ENCODE measurements at regions not wholly inside any gene's neighbourhood (a gene's known extent, or its start where the extent isn't known, plus 50 kb on each side); places are given as distances from the start of the nearest gene placed in this dataset.

DNA sequence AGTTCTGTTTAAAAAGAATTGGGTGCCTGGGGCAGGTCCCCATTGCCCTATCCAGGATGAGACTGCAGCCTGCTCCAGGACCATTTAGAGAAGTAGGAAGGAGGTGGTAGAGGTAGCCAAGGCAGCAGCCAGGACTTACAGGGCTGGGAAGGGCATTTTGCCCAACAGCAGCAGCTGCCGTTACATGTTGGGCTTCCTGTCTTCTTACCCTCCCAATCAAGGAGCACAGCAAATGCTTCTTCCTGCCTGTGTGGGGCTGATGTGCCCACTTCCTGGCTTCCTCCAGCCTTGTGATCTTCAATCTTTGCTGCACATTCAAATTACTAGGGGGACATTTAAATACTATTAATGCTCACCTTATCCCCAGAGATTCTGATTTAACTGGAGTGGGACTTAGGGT, 112.0 kb downstream of the QPCT start:
- Histone ChIP-seq H3K27me3 (ENCODE audit: low read depth) (no peaks in the 10 kb centered on the region), H3K4me3 (no peak overlapping the region), H3K36me3 (no peaks in the 10 kb centered on the region), H3K27ac (peak overlapping the region; percentile 12), H3K9me3 (no peaks in the 10 kb centered on the region), H3K4me1 (peaks cover 25% of the 10 kb centered on the region)
- DNase-seq (no peak), ATAC-seq (peak in 1 of 2 donors; percentile 15)
- intact Hi-C loops (cut with DNase I) = no loop called here
- TF ChIP-seq, protein P1, sequence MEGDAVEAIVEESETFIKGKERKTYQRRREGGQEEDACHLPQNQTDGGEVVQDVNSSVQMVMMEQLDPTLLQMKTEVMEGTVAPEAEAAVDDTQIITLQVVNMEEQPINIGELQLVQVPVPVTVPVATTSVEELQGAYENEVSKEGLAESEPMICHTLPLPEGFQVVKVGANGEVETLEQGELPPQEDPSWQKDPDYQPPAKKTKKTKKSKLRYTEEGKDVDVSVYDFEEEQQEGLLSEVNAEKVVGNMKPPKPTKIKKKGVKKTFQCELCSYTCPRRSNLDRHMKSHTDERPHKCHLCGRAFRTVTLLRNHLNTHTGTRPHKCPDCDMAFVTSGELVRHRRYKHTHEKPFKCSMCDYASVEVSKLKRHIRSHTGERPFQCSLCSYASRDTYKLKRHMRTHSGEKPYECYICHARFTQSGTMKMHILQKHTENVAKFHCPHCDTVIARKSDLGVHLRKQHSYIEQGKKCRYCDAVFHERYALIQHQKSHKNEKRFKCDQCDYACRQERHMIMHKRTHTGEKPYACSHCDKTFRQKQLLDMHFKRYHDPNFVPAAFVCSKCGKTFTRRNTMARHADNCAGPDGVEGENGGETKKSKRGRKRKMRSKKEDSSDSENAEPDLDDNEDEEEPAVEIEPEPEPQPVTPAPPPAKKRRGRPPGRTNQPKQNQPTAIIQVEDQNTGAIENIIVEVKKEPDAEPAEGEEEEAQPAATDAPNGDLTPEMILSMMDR (IDR thresholded peaks at IDR 0.05) = no peak

DNA sequence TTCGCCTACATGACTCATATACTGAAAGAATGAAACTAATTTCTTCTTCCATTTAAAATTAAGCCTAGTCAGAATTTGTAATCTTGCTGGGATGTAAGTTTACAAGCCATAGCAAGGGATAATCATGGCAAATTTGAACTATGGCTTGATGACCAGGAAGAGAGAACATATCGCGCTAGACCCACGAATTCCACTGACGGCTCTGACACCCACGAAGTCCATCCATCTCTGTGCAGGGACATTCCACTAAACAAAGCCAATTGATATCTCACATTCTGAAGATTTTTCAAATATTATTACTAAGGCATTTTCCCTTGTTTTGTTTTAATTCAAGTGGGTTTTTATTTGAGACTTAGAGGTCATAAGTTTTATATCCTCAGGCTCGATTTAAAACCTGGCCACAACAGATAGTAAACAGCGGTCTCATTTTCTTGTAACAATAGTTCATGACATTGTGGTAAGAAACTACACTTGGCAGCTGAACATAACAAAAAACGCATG, 113.0 kb downstream of the QPCT start:
- ATAC-seq = no peak
- DNase-seq = no peak
- no peaks in the 10 kb centered on the region for H3K27me3 ChIP-seq (ENCODE audit: low read depth)
- TF ChIP-seq, protein P1 (IDR thresholded peaks at IDR 0.05) = no peak
- H3K4me3 ChIP-seq = no peak overlapping the region
- H3K4me1 ChIP-seq = peaks cover 25% of the 10 kb centered on the region
- intact Hi-C loops (cut with DNase I) = no loop called here
- H3K27ac ChIP-seq = peak overlapping the region; percentile 21
- no peaks in the 10 kb centered on the region for H3K9me3 ChIP-seq
- H3K36me3 ChIP-seq = no peaks in the 10 kb centered on the region

DNA sequence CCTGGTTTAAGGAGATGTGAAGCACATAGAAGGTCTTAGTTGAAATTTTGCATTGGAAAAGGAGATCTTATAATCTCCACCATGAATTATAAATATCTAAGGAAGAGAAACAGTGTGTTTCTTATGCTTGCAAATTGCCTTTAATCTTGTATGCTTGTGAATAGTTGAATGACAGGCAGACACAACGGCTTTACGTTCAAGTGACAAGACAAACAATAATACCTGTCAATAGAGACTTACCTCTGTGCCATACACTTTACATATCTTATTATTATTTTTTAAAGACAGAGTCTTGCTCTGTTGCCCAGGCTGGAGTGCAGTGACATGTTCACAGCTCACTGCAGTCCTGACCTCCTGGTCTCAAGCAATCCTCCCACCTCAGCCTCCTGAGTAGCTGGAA, 113.7 kb downstream of the QPCT start:
- intact Hi-C loops (cut with DNase I) = no loop called here
- DNase-seq (no peak), ATAC-seq (no peak)
- Histone ChIP-seq H3K36me3 (no peaks in the 10 kb centered on the region), H3K4me1 (peaks cover 25% of the 10 kb centered on the region), H3K27ac (no peak overlapping the region), H3K27me3 (ENCODE audit: low read depth) (no peaks in the 10 kb centered on the region), H3K4me3 (no peak overlapping the region), H3K9me3 (no peaks in the 10 kb centered on the region)
- TF ChIP-seq, protein P1 (IDR thresholded peaks at IDR 0.05) = no peak

DNA sequence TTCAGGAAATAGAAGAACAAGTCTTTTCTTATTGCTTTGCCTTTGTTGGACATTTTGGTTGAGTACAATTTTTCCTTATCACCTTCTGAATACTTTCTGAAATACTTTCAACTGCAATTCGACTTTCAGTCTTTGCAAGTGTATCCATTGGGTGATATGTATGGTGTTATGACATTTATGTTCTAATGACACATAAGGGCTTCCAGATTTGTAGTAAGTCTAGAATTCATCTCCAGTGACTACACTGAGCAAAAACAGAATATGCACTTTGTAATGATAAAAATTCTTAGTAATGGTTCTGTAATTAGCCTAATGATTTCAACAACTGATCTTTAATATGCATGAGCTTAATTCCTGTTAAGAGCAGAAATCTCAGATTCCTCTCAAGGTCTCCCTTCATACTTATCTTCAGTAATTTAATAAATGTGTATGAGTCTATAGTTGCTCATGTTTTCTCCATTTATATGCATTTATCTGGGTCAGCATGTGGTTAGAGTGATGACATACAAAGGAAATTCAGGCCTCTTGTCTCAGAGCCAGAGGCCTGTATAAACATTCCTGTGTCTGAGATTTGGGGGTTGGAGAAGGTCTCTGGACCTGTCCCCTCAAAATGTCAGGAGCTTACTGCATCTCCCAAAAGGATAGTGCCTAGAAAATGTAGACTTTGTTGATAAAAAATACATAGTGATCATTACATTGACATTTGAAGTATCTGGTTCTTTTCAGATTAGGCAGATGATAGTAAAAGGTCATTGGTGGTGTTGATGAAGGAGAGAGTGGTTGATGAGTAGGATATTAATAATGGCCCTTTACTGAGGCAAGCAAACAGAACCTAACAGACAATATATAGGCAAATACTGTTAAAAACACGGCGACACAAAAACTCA, 114.9 kb downstream of the QPCT start:
- Histone ChIP-seq H3K4me3 (no peak overlapping the region), H3K36me3 (no peaks in the 10 kb centered on the region), H3K4me1 (peaks cover 25% of the 10 kb centered on the region), H3K27me3 (ENCODE audit: low read depth) (no peaks in the 10 kb centered on the region), H3K9me3 (no peaks in the 10 kb centered on the region), H3K27ac (peak overlapping the region; percentile 59)
- TF ChIP-seq, protein P1 (IDR thresholded peaks at IDR 0.05) = no peak
- DNase-seq = no peak
- no peak for ATAC-seq
- intact Hi-C loops (cut with DNase I) = no loop called here

DNA sequence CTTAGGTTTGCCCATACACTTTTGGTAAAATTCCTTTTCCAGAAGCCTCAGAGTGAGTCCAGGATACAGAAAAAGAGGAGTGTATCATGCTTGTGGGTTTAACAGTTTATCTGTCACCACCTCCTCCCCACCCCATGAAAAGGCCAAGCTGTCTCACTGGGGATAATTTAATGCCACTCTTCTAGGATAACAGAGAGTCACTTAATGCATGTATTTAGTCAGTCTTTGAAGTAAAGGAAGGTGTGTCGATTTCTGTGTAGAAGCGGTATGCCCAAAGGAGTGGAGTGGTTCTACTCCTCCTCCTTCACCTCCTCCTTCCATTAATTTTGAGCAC, 116.4 kb downstream of the QPCT start:
- DNase-seq (no peak), ATAC-seq (no peak)
- Histone ChIP-seq H3K27me3 (ENCODE audit: low read depth) (no peaks in the 10 kb centered on the region), H3K9me3 (no peaks in the 10 kb centered on the region), H3K4me1 (peaks cover 16% of the 10 kb centered on the region), H3K4me3 (no peak overlapping the region), H3K27ac (no peak overlapping the region), H3K36me3 (no peaks in the 10 kb centered on the region)
- intact Hi-C loops (cut with DNase I) = no loop called here
- TF ChIP-seq, protein P1 (IDR thresholded peaks at IDR 0.05) = no peak

Measured in lower lobe of right lung (tissue), 2 donors.